PC-3 (cell line): ENCODE measurements at regions not wholly inside any gene's neighbourhood (a gene's known extent, or its start where the extent isn't known, plus 50 kb on each side); places are given as distances from the start of the nearest gene placed in this dataset.

Experiments
- ATAC-seq: fragments of 200-7000 bp; cut with Tn5 transposase; 2 replicates; pipeline ENCODE4 v1.9.1; 2020; ENCODE audit warnings: mild to moderate bottlenecking, moderate library complexity
- BruUV-seq: library from RNA; stranded (reverse); fragments of 400-500 nt; replicated peaks from 2 replicates; lab custom pipeline; 2021; lab: Mats Ljungman, UMichigan
- CTCF ChIA-PET: fragments of 300-600 bp; sonication (Branson Sonifier 250); formaldehyde crosslinking; loops from one replicate; lab custom pipeline; 2022; ENCODE audit warnings: antibody characterized with exemption; lab: Charles Lee
- POLR2A ChIA-PET: fragments of 300-600 bp; sonication (Branson Sonifier 250); formaldehyde crosslinking; loops from one replicate; lab custom pipeline; 2022; ENCODE audit warnings: antibody characterized with exemption; ENCODE audit not compliant: unreplicated experiment; lab: Charles Lee
- DNase-seq: peaks from one replicate; pipeline ENCODE4 v3.0.0-alpha.2; 2015
- H2AFZ ChIP-seq: fragments of 300-600 bp; sonication (generic); 2 replicates; pipeline ENCODE4 v1.6.0; 2016; ENCODE audit warnings: antibody characterized with exemption, low read length
- H3F3A ChIP-seq: fragments of 300-600 bp; sonication (generic); one replicate; pipeline ENCODE4 v1.6.0; 2017; ENCODE audit warnings: antibody characterized with exemption, low read length, control low read depth, mild to moderate bottlenecking; ENCODE audit not compliant: unreplicated experiment
- H3K27ac ChIP-seq: fragments of 300-600 bp; sonication (generic); 2 replicates; pipeline ENCODE4 v1.5.1; 2016; ENCODE audit warnings: mild to moderate bottlenecking, low read length
- H3K27me3 ChIP-seq: fragments of 300-600 bp; sonication (generic); 2 replicates; pipeline ENCODE4 v1.6.1; 2016; ENCODE audit warnings: low read length, mixed read lengths
- H3K36me3 ChIP-seq: fragments of 300-600 bp; sonication (generic); 2 replicates; pipeline ENCODE4 v1.6.1; 2016; ENCODE audit warnings: low read depth, mixed run types, low read length, mixed read lengths
- H3K4me1 ChIP-seq: fragments of 300-600 bp; sonication (generic); 2 replicates; pipeline ENCODE4 v1.5.1; 2016; ENCODE audit warnings: low read length; ENCODE audit not compliant: insufficient read depth
- H3K4me2 ChIP-seq: fragments of 300-600 bp; sonication (generic); 2 replicates; pipeline ENCODE4 v1.6.0; 2016; ENCODE audit warnings: low read length
- H3K4me3 ChIP-seq: fragments of 300-600 bp; sonication (generic); 2 replicates; pipeline ENCODE4 v1.5.1; 2016; ENCODE audit warnings: mild to moderate bottlenecking, low read length, mixed read lengths
- H3K79me2 ChIP-seq: fragments of 300-600 bp; sonication (generic); 2 replicates; pipeline ENCODE4 v1.6.1; 2017; ENCODE audit warnings: low read length, mixed read lengths
- H3K9ac ChIP-seq: fragments of 300-600 bp; sonication (generic); 2 replicates; pipeline ENCODE4 v1.6.0; 2016; ENCODE audit warnings: mild to moderate bottlenecking, low read length
- H3K9me2 ChIP-seq: fragments of 300-600 bp; sonication (generic); replicated peaks from 2 replicates; pipeline ENCODE4 v1.6.1; 2016; ENCODE audit warnings: mixed run types, low read length, mixed read lengths
- H3K9me3 ChIP-seq: fragments of 300-600 bp; sonication (generic); 2 replicates; pipeline ENCODE4 v1.6.1; 2016; ENCODE audit warnings: low read length, mixed read lengths
- H4K20me1 ChIP-seq: fragments of 300-600 bp; sonication (generic); 2 replicates; pipeline ENCODE4 v1.6.1; 2016; ENCODE audit warnings: low read length, mixed read lengths
- CTCF ChIP-seq: fragments of 300-600 bp; sonication (generic); conservative IDR thresholded peaks from 2 replicates; pipeline ENCODE4 v1.5.1; 2017; ENCODE audit warnings: antibody characterized with exemption, low read depth, mild to moderate bottlenecking, low read length
- EZH2 ChIP-seq: fragments of 300-600 bp; sonication (generic); IDR thresholded peaks from one replicate; pipeline ENCODE4 v1.6.1; 2017; ENCODE audit warnings: antibody characterized with exemption, mild to moderate bottlenecking, low read length; ENCODE audit not compliant: unreplicated experiment
- EZH2phosphoT487 ChIP-seq: fragments of 300-600 bp; sonication (generic); IDR thresholded peaks from 2 replicates; pipeline ENCODE4 v1.6.1; 2018; ENCODE audit warnings: mild to moderate bottlenecking, antibody characterized with exemption, low read length, borderline replicate concordance
- intact Hi-C: fragments of 100-400 bp; cut with micrococcal nuclease; formaldehyde crosslinking; loops from 2 replicates; pipeline ENCODE4 v1.9.0; 2023

- CTCF ChIA-PET = no interaction called here
- no peak for ATAC-seq
- POLR2A ChIA-PET = no interaction called here
- BruUV-seq = no TSS peak
- DNase-seq = no peak
- Histone ChIP-seq H3K4me1 (no peaks in the 10 kb centered on the region), H3K36me3 (no peaks in the 10 kb centered on the region), H3K27me3 (no peaks in the 10 kb centered on the region), H3K4me2 (no peak overlapping the region), H3K9ac (no peak overlapping the region), H3K27ac (no peak overlapping the region), H3K79me2 (no peaks in the 10 kb centered on the region), H3K4me3 (no peak overlapping the region), H4K20me1 (no peaks in the 10 kb centered on the region), H3K9me3 (no peaks in the 10 kb centered on the region), H3F3A (no peaks in the 10 kb centered on the region), H2AFZ (no peak overlapping the region), H3K9me2 (no peaks in the 10 kb centered on the region)
- no peak for TF ChIP-seq EZH2phosphoT487
- no peak for TF ChIP-seq CTCF
- TF ChIP-seq EZH2 = no peak
- intact Hi-C loops = no loop called here
Observed at GRCh38 chr16:17685447-17685846, 214.7 kb upstream of the XYLT1 start.

- H3K9ac ChIP-seq = no peak overlapping the region
- DNase-seq (no peak), ATAC-seq (no peak)
- H2AFZ ChIP-seq = no peak overlapping the region
- BruUV-seq = no TSS peak
- no peak overlapping the region for H3K4me3 ChIP-seq
- no peaks in the 10 kb centered on the region for H3K27me3 ChIP-seq
- H3K9me2 ChIP-seq = no peaks in the 10 kb centered on the region
- no peak for TF ChIP-seq EZH2phosphoT487
- TF ChIP-seq CTCF = no peak
- no peak for TF ChIP-seq EZH2
- H3K27ac ChIP-seq = no peak overlapping the region
- no peaks in the 10 kb centered on the region for H3K4me1 ChIP-seq
- H4K20me1 ChIP-seq = no peaks in the 10 kb centered on the region
- no peaks in the 10 kb centered on the region for H3K79me2 ChIP-seq
- no peaks in the 10 kb centered on the region for H3F3A ChIP-seq
- ChIA-PET CTCF (no interaction called here), POLR2A (interaction anchor here (0.6 kb wide), 1 partner anchor 120 kb away, joined by 3 read pairs; no protein-coding TSS in a partner anchor)
- no peaks in the 10 kb centered on the region for H3K36me3 ChIP-seq
- 0 out of 2 replicates have a peak, but pooled peaks cover 3% of the 10 kb centered on the region for H3K9me3 ChIP-seq
- intact Hi-C loops = no loop called here
- no peak overlapping the region for H3K4me2 ChIP-seq
Observed at GRCh38 chr16:17683281-17683680, 212.5 kb upstream of the XYLT1 start.

- Histone ChIP-seq H3K27me3 (no peaks in the 10 kb centered on the region), H3K4me2 (no peak overlapping the region), H4K20me1 (no peaks in the 10 kb centered on the region), H3K36me3 (no peaks in the 10 kb centered on the region), H3K4me3 (no peak overlapping the region), H3K9me2 (no peaks in the 10 kb centered on the region), H3K27ac (no peak overlapping the region), H3F3A (no peaks in the 10 kb centered on the region), H3K79me2 (no peaks in the 10 kb centered on the region), H3K9ac (no peak overlapping the region), H3K4me1 (no peaks in the 10 kb centered on the region), H2AFZ (no peak overlapping the region), H3K9me3 (0 out of 2 replicates have a peak, but pooled peaks cover 3% of the 10 kb centered on the region)
- ChIA-PET POLR2A (no interaction called here), CTCF (no interaction called here)
- intact Hi-C loops = no loop called here
- TF ChIP-seq EZH2 (no peak), CTCF (no peak), EZH2phosphoT487 (no peak)
- no peak for DNase-seq
- ATAC-seq = no peak
- BruUV-seq = no TSS peak
Observed at GRCh38 chr16:17676171-17676570, 205.4 kb upstream of the XYLT1 start.
